ENCODE measurements at regions not wholly inside any gene's neighbourhood (a gene's known extent, or its start where the extent isn't known, plus 50 kb on each side); places are given as distances from the start of the nearest gene placed in this dataset.

GRCh38 chr16:51880776-51881175 lies 666.2 kb downstream of the TOX3 start:
- H3K36me3 Mint-ChIP-seq (ENCODE audit: low read depth) = no peaks in the 10 kb centered on the region

GRCh38 chr16:51877686-51878085 lies 669.3 kb downstream of the TOX3 start:
- Mint-ChIP-seq H3K27ac (no peak overlapping the region), H3K4me1 (peaks cover 50% of the 10 kb centered on the region), H3K27me3 (ENCODE audit: low read depth, poor library complexity) (peaks cover under 1% of the 10 kb centered on the region), H3K36me3 (ENCODE audit: low read depth) (peaks cover 9% of the 10 kb centered on the region), H3K9me3 (peaks cover 15% of the 10 kb centered on the region), H3K4me3 (no peak overlapping the region)
- no peak for TF ChIP-seq CTCF (IDR thresholded peaks at IDR 0.05)
- no peak for DNase-seq

More at GRCh38 chr16:51880776-51881175, 666.2 kb downstream of the TOX3 start:
- no peak for TF ChIP-seq CTCF (IDR thresholded peaks at IDR 0.05)
- Mint-ChIP-seq H3K4me3 (no peak overlapping the region), H3K9me3 (no peaks in the 10 kb centered on the region), H3K27ac (no peak overlapping the region), H3K27me3 (ENCODE audit: low read depth, poor library complexity) (peaks cover 3% of the 10 kb centered on the region), H3K4me1 (peaks cover 36% of the 10 kb centered on the region)
- DNase-seq = no peak

- Mint-ChIP-seq H3K27ac (no peak overlapping the region), H3K27me3 (ENCODE audit: low read depth, poor library complexity) (no peaks in the 10 kb centered on the region), H3K36me3 (ENCODE audit: low read depth) (peaks cover 9% of the 10 kb centered on the region), H3K9me3 (peaks cover 19% of the 10 kb centered on the region), H3K4me1 (peaks cover 56% of the 10 kb centered on the region), H3K4me3 (no peak overlapping the region)
- DNase-seq = no peak
- TF ChIP-seq CTCF (IDR thresholded peaks at IDR 0.05) = no peak
Observed at GRCh38 chr16:51876934-51877333, 670.0 kb downstream of the TOX3 start.

GRCh38 chr16:51876601-51876875 lies 670.4 kb downstream of the TOX3 start:
- H3K27ac Mint-ChIP-seq = peak overlapping the region; percentile 98
- H3K9me3 Mint-ChIP-seq = peaks cover 19% of the 10 kb centered on the region
- no peak overlapping the region for H3K4me3 Mint-ChIP-seq
- peaks cover 57% of the 10 kb centered on the region for H3K4me1 Mint-ChIP-seq
- H3K27me3 Mint-ChIP-seq (ENCODE audit: low read depth, poor library complexity) = no peaks in the 10 kb centered on the region
- DNase-seq = no peak
- no peak for TF ChIP-seq CTCF (IDR thresholded peaks at IDR 0.05)
- peaks cover 9% of the 10 kb centered on the region for H3K36me3 Mint-ChIP-seq (ENCODE audit: low read depth)

- Mint-ChIP-seq H3K36me3 (ENCODE audit: low read depth) (peaks cover 9% of the 10 kb centered on the region), H3K4me1 (peaks cover 57% of the 10 kb centered on the region), H3K4me3 (peak overlapping the region; percentile 59), H3K27me3 (ENCODE audit: low read depth, poor library complexity) (no peaks in the 10 kb centered on the region), H3K9me3 (peaks cover 19% of the 10 kb centered on the region), H3K27ac (peak overlapping the region; percentile 98)
- peak; percentile 49 for DNase-seq
- no peak for TF ChIP-seq CTCF (IDR thresholded peaks at IDR 0.05)
Observed at GRCh38 chr16:51875834-51876600, 670.9 kb downstream of the TOX3 start.

DNA sequence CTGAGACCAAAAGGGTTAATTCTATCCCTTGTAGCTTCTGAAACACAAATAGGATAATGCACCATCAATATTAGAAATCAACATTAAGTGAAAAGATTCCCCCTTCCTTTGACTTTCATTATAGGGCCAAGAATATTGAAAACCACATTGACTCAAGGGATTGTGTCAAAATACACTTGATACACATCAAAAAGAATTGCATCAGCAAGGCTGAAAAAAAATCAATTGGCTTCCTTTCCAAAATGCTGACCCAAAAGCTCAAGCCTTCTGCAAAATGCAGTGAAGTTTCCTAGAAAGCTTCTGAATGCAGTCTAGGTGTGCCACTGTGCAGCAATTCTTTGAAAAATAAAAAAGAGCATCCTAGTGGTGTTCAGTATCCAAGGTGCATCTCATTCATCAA lies 674.4 kb downstream of the TOX3 start:
- Mint-ChIP-seq H3K36me3 (ENCODE audit: low read depth) (peaks cover 9% of the 10 kb centered on the region), H3K9me3 (peaks cover 19% of the 10 kb centered on the region), H3K4me3 (no peak overlapping the region), H3K4me1 (peaks cover 78% of the 10 kb centered on the region), H3K27me3 (ENCODE audit: low read depth, poor library complexity) (no peaks in the 10 kb centered on the region), H3K27ac (no peak overlapping the region)
- no peak for TF ChIP-seq CTCF (IDR thresholded peaks at IDR 0.05)
- DNase-seq = no peak
